GM23338 (cell line): ENCODE measurements at regions not wholly inside any gene's neighbourhood (a gene's known extent, or its start where the extent isn't known, plus 50 kb on each side); places are given as distances from the start of the nearest gene placed in this dataset.

Experiments
- CREB1 ChIP-seq: fragments of 250-450 bp; sonication (Bioruptor Pico); IDR thresholded peaks from 2 replicates; pipeline ENCODE4 v1.5.0; 2020; ENCODE audit warnings: low read depth, mild to moderate bottlenecking, moderate library complexity
- EZH2 ChIP-seq: fragments of 200-600 bp; sonication (generic); IDR thresholded peaks from one replicate; pipeline ENCODE4 v1.8.0; 2017; ENCODE audit warnings: antibody characterized with exemption, mild to moderate bottlenecking, low read depth; ENCODE audit not compliant: unreplicated experiment
- JUNB ChIP-seq: IDR thresholded peaks from one replicate; pipeline ENCODE4 v1.6.1; 2016; ENCODE audit warnings: antibody characterized with exemption; ENCODE audit not compliant: unreplicated experiment
- TF ChIP-seq, protein P1 (sequence below), 2 experiments: fragments of 200-600 bp in 1 of 2; sonication (generic) in 1 of 2; conservative IDR thresholded peaks; 2 replicates each; pipeline versions ENCODE4 v1.5.1 to v1.6.1; 2016 to 2017; ENCODE audit warnings: antibody characterized with exemption in 2 of 2, low read depth in 2 of 2, mild to moderate bottlenecking in 2 of 2, moderate library complexity in 1 of 2
- TF ChIP-seq, protein P2 (sequence below): IDR thresholded peaks from one replicate; pipeline ENCODE4 v1.6.1; 2018; ENCODE audit warnings: antibody characterized with exemption; ENCODE audit not compliant: unreplicated experiment

DNA sequence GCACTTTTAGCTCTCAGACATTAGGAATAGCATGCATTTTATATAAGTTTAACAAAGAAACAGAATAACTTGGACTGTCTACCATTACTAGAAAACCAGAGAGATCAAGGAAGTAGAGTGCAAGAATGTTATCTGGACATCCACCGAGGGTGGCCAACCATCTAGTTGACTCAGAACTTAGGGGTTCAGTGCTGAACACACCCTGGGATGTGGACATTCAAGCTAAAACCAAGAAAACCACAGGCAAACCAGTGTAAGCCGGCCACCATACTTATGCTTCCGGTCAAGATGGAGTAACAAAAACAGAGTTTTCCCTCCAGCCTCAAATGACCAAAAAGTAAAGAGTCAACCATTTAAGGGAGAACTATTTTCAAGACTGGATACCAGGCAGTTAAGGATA lies 181.4 kb upstream of the MXRA5 start:
- TF ChIP-seq, protein P1, sequence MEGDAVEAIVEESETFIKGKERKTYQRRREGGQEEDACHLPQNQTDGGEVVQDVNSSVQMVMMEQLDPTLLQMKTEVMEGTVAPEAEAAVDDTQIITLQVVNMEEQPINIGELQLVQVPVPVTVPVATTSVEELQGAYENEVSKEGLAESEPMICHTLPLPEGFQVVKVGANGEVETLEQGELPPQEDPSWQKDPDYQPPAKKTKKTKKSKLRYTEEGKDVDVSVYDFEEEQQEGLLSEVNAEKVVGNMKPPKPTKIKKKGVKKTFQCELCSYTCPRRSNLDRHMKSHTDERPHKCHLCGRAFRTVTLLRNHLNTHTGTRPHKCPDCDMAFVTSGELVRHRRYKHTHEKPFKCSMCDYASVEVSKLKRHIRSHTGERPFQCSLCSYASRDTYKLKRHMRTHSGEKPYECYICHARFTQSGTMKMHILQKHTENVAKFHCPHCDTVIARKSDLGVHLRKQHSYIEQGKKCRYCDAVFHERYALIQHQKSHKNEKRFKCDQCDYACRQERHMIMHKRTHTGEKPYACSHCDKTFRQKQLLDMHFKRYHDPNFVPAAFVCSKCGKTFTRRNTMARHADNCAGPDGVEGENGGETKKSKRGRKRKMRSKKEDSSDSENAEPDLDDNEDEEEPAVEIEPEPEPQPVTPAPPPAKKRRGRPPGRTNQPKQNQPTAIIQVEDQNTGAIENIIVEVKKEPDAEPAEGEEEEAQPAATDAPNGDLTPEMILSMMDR (conservative IDR thresholded peaks at IDR 0.05; ENCODE audit: low read depth in 2 of 2) = no peak
- TF ChIP-seq CREB1 (CRISPR knock-in tag) = no peak
- TF ChIP-seq, protein P2, sequence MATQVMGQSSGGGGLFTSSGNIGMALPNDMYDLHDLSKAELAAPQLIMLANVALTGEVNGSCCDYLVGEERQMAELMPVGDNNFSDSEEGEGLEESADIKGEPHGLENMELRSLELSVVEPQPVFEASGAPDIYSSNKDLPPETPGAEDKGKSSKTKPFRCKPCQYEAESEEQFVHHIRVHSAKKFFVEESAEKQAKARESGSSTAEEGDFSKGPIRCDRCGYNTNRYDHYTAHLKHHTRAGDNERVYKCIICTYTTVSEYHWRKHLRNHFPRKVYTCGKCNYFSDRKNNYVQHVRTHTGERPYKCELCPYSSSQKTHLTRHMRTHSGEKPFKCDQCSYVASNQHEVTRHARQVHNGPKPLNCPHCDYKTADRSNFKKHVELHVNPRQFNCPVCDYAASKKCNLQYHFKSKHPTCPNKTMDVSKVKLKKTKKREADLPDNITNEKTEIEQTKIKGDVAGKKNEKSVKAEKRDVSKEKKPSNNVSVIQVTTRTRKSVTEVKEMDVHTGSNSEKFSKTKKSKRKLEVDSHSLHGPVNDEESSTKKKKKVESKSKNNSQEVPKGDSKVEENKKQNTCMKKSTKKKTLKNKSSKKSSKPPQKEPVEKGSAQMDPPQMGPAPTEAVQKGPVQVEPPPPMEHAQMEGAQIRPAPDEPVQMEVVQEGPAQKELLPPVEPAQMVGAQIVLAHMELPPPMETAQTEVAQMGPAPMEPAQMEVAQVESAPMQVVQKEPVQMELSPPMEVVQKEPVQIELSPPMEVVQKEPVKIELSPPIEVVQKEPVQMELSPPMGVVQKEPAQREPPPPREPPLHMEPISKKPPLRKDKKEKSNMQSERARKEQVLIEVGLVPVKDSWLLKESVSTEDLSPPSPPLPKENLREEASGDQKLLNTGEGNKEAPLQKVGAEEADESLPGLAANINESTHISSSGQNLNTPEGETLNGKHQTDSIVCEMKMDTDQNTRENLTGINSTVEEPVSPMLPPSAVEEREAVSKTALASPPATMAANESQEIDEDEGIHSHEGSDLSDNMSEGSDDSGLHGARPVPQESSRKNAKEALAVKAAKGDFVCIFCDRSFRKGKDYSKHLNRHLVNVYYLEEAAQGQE = no peak
- TF ChIP-seq EZH2 = no peak
- no peak for TF ChIP-seq JUNB
